H7 (cell line): ENCODE measurements at regions not wholly inside any gene's neighbourhood (a gene's known extent, or its start where the extent isn't known, plus 50 kb on each side); places are given as distances from the start of the nearest gene placed in this dataset.

ENCODE experiments used
- DNase-seq: peaks from one replicate; pipeline ENCODE4 v3.0.0; 2012
- H3K27me3 ChIP-seq: 2 replicates; pipeline ENCODE4 v1.6.0; 2011; ENCODE audit warnings: mild to moderate bottlenecking, low read length; ENCODE audit not compliant: control insufficient read depth, insufficient read depth
- H3K36me3 ChIP-seq: replicated peaks from 2 replicates; pipeline ENCODE4 v1.5.1; 2011; ENCODE audit warnings: low read length; ENCODE audit not compliant: control insufficient read depth, insufficient read depth
- H3K4me3 ChIP-seq: 2 replicates; pipeline ENCODE4 v1.5.1; 2011; ENCODE audit warnings: low read depth, mild to moderate bottlenecking, control low read depth, low read length, moderate library complexity; ENCODE audit not compliant: insufficient read depth

DNA sequence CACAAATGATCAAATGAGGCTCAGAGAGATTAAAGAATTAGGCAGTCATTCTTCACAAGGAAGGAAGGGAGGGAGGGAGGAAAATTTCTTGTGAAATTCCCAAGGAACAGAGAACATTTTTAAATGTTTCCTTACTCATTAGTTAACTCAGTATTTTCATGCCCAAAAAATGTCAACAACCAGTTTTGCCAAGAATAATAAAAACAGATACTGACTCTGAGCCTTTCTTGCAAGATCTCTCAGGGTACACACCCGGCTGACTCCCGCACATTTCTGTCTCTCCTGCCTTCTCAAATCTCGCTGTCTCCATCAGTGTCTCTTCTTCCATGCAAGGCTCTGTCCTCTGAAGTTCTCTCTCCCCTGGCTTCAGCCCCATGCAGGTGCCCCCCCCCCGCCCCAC lies 265.9 kb downstream of the TJP1 start:
- no peaks in the 10 kb centered on the region for H3K27me3 ChIP-seq
- H3K36me3 ChIP-seq, result no peaks in the 10 kb centered on the region
- H3K4me3 ChIP-seq, result no peak overlapping the region
- DNase-seq, result no peak

DNA sequence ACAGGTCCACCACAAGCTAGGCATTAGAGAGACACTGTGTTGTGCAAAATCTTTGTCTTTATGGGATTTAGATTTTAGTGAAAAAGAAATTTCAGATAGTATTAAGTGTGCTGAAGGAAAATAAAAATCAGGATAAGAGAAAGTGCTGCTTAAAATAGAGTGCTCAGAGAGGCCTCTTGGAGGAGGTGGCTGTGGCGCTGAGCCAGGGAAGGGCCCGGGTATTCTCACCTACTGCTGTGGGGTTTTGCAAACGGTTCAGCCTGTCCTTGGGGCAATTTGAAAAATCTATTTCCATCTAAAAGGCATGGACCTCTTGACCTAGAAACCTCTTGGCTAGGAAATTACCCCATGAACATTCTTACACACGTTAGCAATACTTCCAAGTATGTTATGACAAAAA lies 267.7 kb downstream of the TJP1 start:
- no peaks in the 10 kb centered on the region for H3K36me3 ChIP-seq
- DNase-seq, result no peak
- H3K4me3 ChIP-seq, result no peak overlapping the region
- H3K27me3 ChIP-seq, result no peaks in the 10 kb centered on the region

DNA sequence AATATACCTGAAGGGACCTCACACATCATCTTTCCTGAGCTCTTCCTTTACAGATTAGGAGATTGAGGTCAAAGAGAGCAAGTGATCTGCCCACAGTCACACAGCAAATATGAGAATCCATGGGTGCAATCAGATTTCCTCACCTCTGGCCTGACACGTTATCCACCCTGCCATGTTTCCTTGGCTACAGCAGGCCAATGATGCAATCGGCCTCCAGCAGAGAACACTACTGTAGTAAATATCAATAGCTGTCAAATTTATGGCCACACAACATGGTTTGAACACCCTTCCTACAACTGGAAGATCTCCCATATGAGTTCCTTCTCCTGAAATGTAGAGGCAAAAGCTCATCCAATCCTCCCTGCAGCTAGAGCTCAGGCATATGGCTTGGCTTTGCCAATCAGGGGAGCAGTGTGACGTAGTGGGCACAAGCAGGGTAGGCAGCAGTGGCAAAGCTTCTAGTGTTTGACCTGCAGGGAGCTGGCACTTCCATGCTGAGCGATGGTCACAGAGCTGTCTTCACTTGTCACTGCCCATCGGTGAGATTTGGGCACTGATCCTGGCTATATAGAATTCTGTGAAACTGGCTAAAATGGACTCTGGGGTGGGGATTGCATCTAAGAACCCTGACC lies 271.3 kb downstream of the TJP1 start:
- Histone ChIP-seq H3K4me3 (no peak overlapping the region), H3K27me3 (no peaks in the 10 kb centered on the region), H3K36me3 (no peaks in the 10 kb centered on the region)
- no peak for DNase-seq

- Histone ChIP-seq H3K36me3 (no peaks in the 10 kb centered on the region), H3K4me3 (no peak overlapping the region), H3K27me3 (no peaks in the 10 kb centered on the region)
- DNase-seq, result no peak
Observed at GRCh38 chr15:29548006-29548405, 274.3 kb downstream of the TJP1 start.

DNA sequence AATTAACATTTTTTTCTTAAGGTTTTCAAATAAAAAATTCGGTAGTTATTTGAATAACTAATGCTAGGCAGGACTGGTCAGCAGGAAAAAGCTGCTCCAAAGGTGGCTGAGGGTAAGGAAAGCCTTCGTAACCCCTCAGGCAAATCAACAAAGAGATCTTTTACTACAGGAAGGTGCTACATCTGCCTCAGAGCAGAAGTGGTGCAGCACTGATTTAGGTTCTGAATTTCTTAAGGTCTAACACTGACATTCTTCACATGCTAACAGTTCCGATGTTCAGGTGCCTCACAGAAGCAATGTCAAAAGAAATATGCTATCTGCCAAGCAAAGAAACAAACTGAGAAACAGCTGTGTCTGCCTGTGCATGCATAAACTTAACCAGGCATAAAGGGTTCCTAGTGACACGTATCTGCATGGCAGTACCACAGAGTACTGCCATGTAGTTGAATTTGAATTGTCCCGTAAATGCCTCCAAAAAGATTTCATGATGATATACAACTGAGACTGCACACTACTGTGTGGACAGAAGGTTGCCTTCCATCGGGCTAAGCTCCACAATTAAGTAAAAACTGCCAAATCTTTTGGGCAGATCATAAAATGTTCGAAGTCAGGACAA lies 275.0 kb upstream of the NSMCE3 start:
- DNase-seq, result no peak
- Histone ChIP-seq H3K4me3 (no peak overlapping the region), H3K27me3 (no peaks in the 10 kb centered on the region), H3K36me3 (no peaks in the 10 kb centered on the region)

DNA sequence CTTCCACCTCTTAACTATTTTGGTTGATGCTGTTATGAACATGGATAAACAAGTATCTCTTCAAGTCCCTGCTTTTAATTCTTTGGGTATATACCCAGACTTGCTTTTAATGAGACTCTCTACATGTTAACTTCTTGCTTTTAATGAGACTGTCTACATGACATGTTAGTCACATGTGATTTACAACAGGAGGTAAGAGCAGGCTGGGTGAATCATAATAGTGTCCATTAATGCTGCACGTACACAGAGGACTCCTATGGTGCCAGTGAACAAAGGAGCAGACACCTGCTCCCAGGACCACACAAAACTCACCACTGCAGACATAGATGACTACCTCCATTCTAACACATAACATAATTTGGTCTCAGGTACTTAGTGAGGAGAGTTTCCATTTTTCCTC lies 273.4 kb upstream of the NSMCE3 start:
- no peaks in the 10 kb centered on the region for H3K36me3 ChIP-seq
- no peaks in the 10 kb centered on the region for H3K27me3 ChIP-seq
- H3K4me3 ChIP-seq, result no peak overlapping the region
- DNase-seq, result no peak

DNA sequence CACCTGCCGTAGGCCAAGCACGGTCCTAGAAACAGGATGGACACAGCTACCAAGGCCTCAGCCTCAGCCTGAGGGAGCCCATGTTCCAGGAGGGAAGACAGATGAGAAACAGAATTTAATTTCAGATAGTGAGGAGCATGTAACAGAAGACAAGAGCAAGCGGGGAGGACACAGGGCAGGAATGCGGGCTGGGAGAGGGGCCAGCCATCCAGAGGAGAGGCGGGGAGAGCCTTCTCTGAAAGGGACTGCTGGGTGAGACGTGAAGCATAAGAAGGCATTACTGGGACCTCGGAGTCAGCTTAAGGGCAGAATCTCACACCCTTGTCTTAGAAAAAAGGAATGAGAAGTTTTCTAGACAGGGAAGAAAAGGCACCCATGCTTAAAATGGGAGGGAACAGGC lies 271.7 kb upstream of the NSMCE3 start:
- Histone ChIP-seq H3K36me3 (no peaks in the 10 kb centered on the region), H3K4me3 (no peak overlapping the region), H3K27me3 (no peaks in the 10 kb centered on the region)
- DNase-seq, result no peak

- Histone ChIP-seq H3K4me3 (no peak overlapping the region), H3K36me3 (no peaks in the 10 kb centered on the region), H3K27me3 (no peaks in the 10 kb centered on the region)
- no peak for DNase-seq
Observed at GRCh38 chr15:29540479-29540878, 270.9 kb upstream of the NSMCE3 start.

GRCh38 chr15:29539736-29540135 lies 270.1 kb upstream of the NSMCE3 start:
- no peak for DNase-seq
- no peaks in the 10 kb centered on the region for H3K27me3 ChIP-seq
- H3K36me3 ChIP-seq, result no peaks in the 10 kb centered on the region
- no peak overlapping the region for H3K4me3 ChIP-seq

GRCh38 chr15:29538044-29538443 lies 268.4 kb upstream of the NSMCE3 start:
- H3K4me3 ChIP-seq, result no peak overlapping the region
- no peak for DNase-seq

DNA sequence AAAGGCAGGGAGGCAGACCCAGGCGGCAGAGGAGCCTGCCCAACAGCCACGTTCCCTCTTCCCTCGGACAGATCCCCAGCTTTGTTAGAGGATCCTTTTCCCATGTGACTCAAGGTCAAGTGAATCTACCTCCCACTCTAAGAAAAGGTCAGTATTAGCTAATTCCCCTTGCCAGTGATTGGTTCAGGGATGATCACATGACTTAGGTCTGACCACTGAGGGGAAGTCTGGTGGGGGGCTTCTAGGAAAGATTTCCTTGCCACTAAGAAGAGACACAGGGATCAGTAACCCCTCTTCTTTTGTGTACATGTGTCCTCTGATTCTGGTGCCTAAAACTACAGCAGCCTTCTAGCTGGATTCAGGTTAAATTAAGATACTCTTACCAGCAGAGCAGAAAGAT lies 266.3 kb upstream of the NSMCE3 start:
- no peak overlapping the region for H3K4me3 ChIP-seq
- no peak for DNase-seq
- no peaks in the 10 kb centered on the region for H3K27me3 ChIP-seq
- H3K36me3 ChIP-seq, result no peaks in the 10 kb centered on the region

More at GRCh38 chr15:29538044-29538443, 268.4 kb upstream of the NSMCE3 start:
- H3K36me3 ChIP-seq, result no peaks in the 10 kb centered on the region
- no peaks in the 10 kb centered on the region for H3K27me3 ChIP-seq

GRCh38 chr15:29534378-29534777 lies 264.8 kb upstream of the NSMCE3 start:
- DNase-seq, result no peak
- no peaks in the 10 kb centered on the region for H3K36me3 ChIP-seq
- H3K4me3 ChIP-seq, result no peak overlapping the region
- H3K27me3 ChIP-seq, result no peaks in the 10 kb centered on the region

DNA sequence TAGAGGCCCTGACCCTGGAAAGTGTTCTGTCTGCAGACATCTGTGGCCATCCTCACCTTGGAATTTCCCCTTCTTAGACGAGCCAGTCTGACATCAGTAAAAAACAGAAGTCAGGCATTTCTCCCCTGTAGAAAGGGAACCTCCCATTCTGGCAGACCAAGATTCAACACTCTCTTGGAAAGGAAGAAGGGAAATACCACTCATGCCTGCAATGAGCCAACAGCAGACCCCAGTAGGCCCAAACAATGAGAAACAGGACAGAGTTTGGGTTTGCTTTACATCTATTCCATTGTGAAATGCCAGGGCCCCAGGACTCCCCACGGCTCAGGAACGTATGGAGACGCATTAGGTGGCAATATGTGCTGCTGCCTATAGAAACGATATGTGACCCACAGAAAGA lies 264.0 kb upstream of the NSMCE3 start:
- Histone ChIP-seq H3K36me3 (no peaks in the 10 kb centered on the region), H3K4me3 (no peak overlapping the region), H3K27me3 (no peaks in the 10 kb centered on the region)
- peak; percentile 68 for DNase-seq

GRCh38 chr15:29532296-29532695 lies 262.7 kb upstream of the NSMCE3 start:
- no peaks in the 10 kb centered on the region for H3K27me3 ChIP-seq
- H3K4me3 ChIP-seq, result no peak overlapping the region
- no peaks in the 10 kb centered on the region for H3K36me3 ChIP-seq
- DNase-seq, result no peak

GRCh38 chr15:29530966-29531365 lies 261.3 kb upstream of the NSMCE3 start:
- Histone ChIP-seq H3K27me3 (no peaks in the 10 kb centered on the region), H3K4me3 (no peak overlapping the region), H3K36me3 (no peaks in the 10 kb centered on the region)
- DNase-seq, result no peak

DNA sequence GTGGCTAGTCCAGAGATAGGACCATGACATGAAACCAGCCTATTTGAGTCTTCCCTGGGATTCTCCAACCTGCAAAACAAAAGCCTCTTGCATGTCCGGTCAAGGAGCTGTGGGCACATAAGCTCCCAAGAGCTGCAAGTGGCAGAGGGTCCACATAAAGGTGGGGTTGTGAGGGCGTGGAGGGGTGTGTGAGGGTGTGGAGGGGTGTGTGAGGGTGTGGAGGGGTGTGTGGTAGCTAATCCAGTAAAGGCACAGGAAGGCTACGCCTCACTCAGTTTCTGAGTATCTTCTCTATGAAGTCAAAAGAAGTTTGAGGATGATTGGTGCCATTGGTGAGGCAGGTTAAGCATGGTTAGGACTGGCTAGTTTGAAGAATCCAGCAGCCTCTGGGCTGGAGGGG lies 259.4 kb upstream of the NSMCE3 start:
- no peaks in the 10 kb centered on the region for H3K27me3 ChIP-seq

More for the DNA sequence above, 259.4 kb upstream of the NSMCE3 start:
- Histone ChIP-seq H3K36me3 (no peaks in the 10 kb centered on the region), H3K4me3 (no peak overlapping the region)
- DNase-seq, result no peak
